H1 (cell line): ENCODE measurements at regions not wholly inside any gene's neighbourhood (a gene's known extent, or its start where the extent isn't known, plus 50 kb on each side); places are given as distances from the start of the nearest gene placed in this dataset.

ENCODE experiments used
- CTCF ChIA-PET: fragments of 300-600 bp; sonication (Branson Sonifier 250); formaldehyde crosslinking; loops from one replicate; lab custom pipeline; 2021; ENCODE audit not compliant: partially characterized antibody; lab: Charles Lee
- POLR2A ChIA-PET: fragments of 300-600 bp; sonication (Branson Sonifier 250); formaldehyde crosslinking; loops from one replicate; lab custom pipeline; 2021; ENCODE audit warnings: inconsistent platforms; ENCODE audit not compliant: partially characterized antibody; lab: Charles Lee
- DNase-seq, 2 experiments: peaks; one replicate each; pipeline versions ENCODE4 v3.0.0 to v3.0.0-alpha.2; 2010 to 2022; ENCODE audit warnings: low spot score in 2 of 2, low read depth in 1 of 2, mixed read lengths in 1 of 2
- FAIRE-seq: peaks from 2 replicates; lab custom pipeline; 2011; peaks lifted over from hg19 to GRCh38; lab: Jason Lieb, UNC
- H2AFZ ChIP-seq: 2 replicates; pipeline ENCODE4 v1.8.1; 2012; ENCODE audit warnings: low read length, inconsistent platforms
- H2AK5ac ChIP-seq: 2 replicates; pipeline ENCODE4 v1.6.1; 2013; ENCODE audit warnings: low read depth, low read length
- H2BK120ac ChIP-seq: replicated peaks from 2 replicates; pipeline ENCODE3; 2013; ENCODE audit warnings: low read depth, low read length, inconsistent platforms
- H2BK12ac ChIP-seq: 2 replicates; pipeline ENCODE4 v1.6.1; 2013; ENCODE audit warnings: low read depth, low read length
- H2BK15ac ChIP-seq: 2 replicates; pipeline ENCODE4 v1.6.1; 2013; ENCODE audit warnings: low read length
- H2BK20ac ChIP-seq: 2 replicates; pipeline ENCODE4 v1.6.1; 2013; ENCODE audit warnings: low read length
- H2BK5ac ChIP-seq: 2 replicates; pipeline ENCODE4 v1.6.1; 2013; ENCODE audit warnings: low read depth, low read length
- H3K14ac ChIP-seq: 2 replicates; pipeline ENCODE4 v1.6.1; 2013; ENCODE audit warnings: inconsistent platforms; ENCODE audit not compliant: insufficient read length
- H3K18ac ChIP-seq: 2 replicates; pipeline ENCODE4 v1.6.1; 2013; ENCODE audit warnings: low read length; ENCODE audit errors: extremely low read depth
- H3K23ac ChIP-seq: 2 replicates; pipeline ENCODE4 v1.6.1; 2013; ENCODE audit warnings: inconsistent platforms; ENCODE audit not compliant: insufficient read length
- H3K23me2 ChIP-seq: 2 replicates; pipeline ENCODE4 v1.6.1; 2013; ENCODE audit warnings: low read depth, low read length
- H3K27ac ChIP-seq: 2 replicates; pipeline ENCODE4 v1.6.1; 2011; ENCODE audit warnings: low read depth, low read length, inconsistent platforms
- H3K27me3 ChIP-seq, 4 experiments: replicated peaks in 1 of 4; 1 replicate in 1 of 4; 2 replicates in 3 of 4; pipeline versions ENCODE4 v1.6.1 to v1.8.1; 2011 to 2013; ENCODE audit warnings: low read length in 3 of 4, mild to moderate bottlenecking in 3 of 4, inconsistent platforms in 2 of 4, mixed read lengths in 2 of 4, moderate library complexity in 1 of 4; ENCODE audit not compliant: control insufficient read depth in 3 of 4, insufficient read depth in 3 of 4; ENCODE audit errors: extremely low read depth in 1 of 4
- H3K36me3 ChIP-seq, 4 experiments: 2 replicates each; pipeline versions ENCODE4 v1.6.1 to v1.8.1; 2011 to 2013; ENCODE audit warnings: mild to moderate bottlenecking in 4 of 4, low read length in 3 of 4, moderate library complexity in 2 of 4, control low read depth in 1 of 4, inconsistent platforms in 1 of 4; ENCODE audit not compliant: insufficient read depth in 4 of 4, control insufficient read depth in 2 of 4
- H3K4ac ChIP-seq: replicated peaks from 2 replicates; pipeline ENCODE3; 2013; ENCODE audit warnings: low read length, low read depth, mixed read lengths, inconsistent platforms; ENCODE audit not compliant: insufficient read length
- H3K4me1 ChIP-seq, 4 experiments: replicated peaks in 1 of 4; 1 replicate in 1 of 4; 2 replicates in 3 of 4; pipeline versions ENCODE4 v1.6.1 to v1.8.1; 2011 to 2013; ENCODE audit warnings: low read length in 3 of 4, inconsistent platforms in 2 of 4, mixed read lengths in 1 of 4; ENCODE audit not compliant: insufficient read depth in 4 of 4, control insufficient read depth in 3 of 4
- H3K4me2 ChIP-seq, 2 experiments: 2 replicates each; pipeline versions ENCODE4 v1.6.1 to v1.8.1; 2011 to 2013; ENCODE audit warnings: low read depth in 2 of 2, low read length in 2 of 2, control low read depth in 1 of 2, inconsistent platforms in 1 of 2, mild to moderate bottlenecking in 1 of 2; ENCODE audit not compliant: insufficient read depth in 1 of 2
- H3K4me3 ChIP-seq, 4 experiments: fragments of 200-600, 300-600 bp in 1 of 4; sonication (generic), shearing (Covaris generic), sonication (Bioruptor Twin) in 1 of 4; 2 replicates each; pipeline versions ENCODE4 v1.5.1 to v1.8.1; 2011 to 2016; ENCODE audit warnings: low read length in 4 of 4, low read depth in 3 of 4, control low read depth in 2 of 4, inconsistent platforms in 2 of 4, mild to moderate bottlenecking in 2 of 4, mixed read lengths in 1 of 4, moderate library complexity in 1 of 4; ENCODE audit not compliant: insufficient read depth in 2 of 4; ENCODE audit errors: extremely low read depth in 1 of 4
- H3K56ac ChIP-seq: replicated peaks from 2 replicates; pipeline ENCODE3; 2013; ENCODE audit warnings: low read depth, mild to moderate bottlenecking, mixed read lengths, low read length, inconsistent platforms; ENCODE audit not compliant: insufficient read length
- H3K79me1 ChIP-seq: 2 replicates; pipeline ENCODE4 v1.6.1; 2013; ENCODE audit warnings: low read depth, low read length, control low read depth
- H3K79me2 ChIP-seq, 2 experiments: 2 replicates each; pipeline versions ENCODE4 v1.6.1 to v1.8.1; 2012 to 2013; ENCODE audit warnings: low read length in 2 of 2, mild to moderate bottlenecking in 2 of 2, inconsistent platforms in 1 of 2; ENCODE audit not compliant: insufficient read depth in 2 of 2, control insufficient read depth in 1 of 2
- H3K9ac ChIP-seq, 4 experiments: replicated peaks in 1 of 4; 1 replicate in 1 of 4; 2 replicates in 3 of 4; pipeline versions ENCODE4 v1.6.1 to v1.8.1; 2011 to 2013; ENCODE audit warnings: low read depth in 3 of 4, low read length in 3 of 4, control low read depth in 2 of 4, mild to moderate bottlenecking in 2 of 4, moderate library complexity in 2 of 4, inconsistent platforms in 1 of 4; ENCODE audit errors: extremely low read depth in 1 of 4
- H3K9me3 ChIP-seq, 2 experiments: 2 replicates each; pipeline versions ENCODE4 v1.6.1 to v1.8.1; 2012 to 2013; ENCODE audit warnings: mild to moderate bottlenecking in 2 of 2, moderate library complexity in 2 of 2, control low read depth in 1 of 2, inconsistent platforms in 1 of 2, low read depth in 1 of 2, low read length in 1 of 2, mixed read lengths in 1 of 2; ENCODE audit not compliant: insufficient read depth in 2 of 2
- H4K20me1 ChIP-seq, 2 experiments: replicated peaks in 1 of 2; 2 replicates each; pipeline versions ENCODE3 to v1.8.1; 2011 to 2013; ENCODE audit warnings: inconsistent platforms in 2 of 2, low read length in 2 of 2, mild to moderate bottlenecking in 1 of 2; ENCODE audit not compliant: insufficient read depth in 2 of 2, control insufficient read depth in 1 of 2
- H4K5ac ChIP-seq: 2 replicates; pipeline ENCODE4 v1.6.1; 2013; ENCODE audit warnings: low read length, low read depth, mixed read lengths, inconsistent platforms; ENCODE audit not compliant: insufficient read length
- H4K8ac ChIP-seq: 2 replicates; pipeline ENCODE4 v1.8.0; 2013; ENCODE audit warnings: mild to moderate bottlenecking, moderate library complexity, low read length, inconsistent platforms; ENCODE audit not compliant: insufficient read depth; ENCODE audit errors: extremely low read depth
- H4K91ac ChIP-seq: replicated peaks from 2 replicates; pipeline ENCODE3; 2013; ENCODE audit warnings: low read length, mixed read lengths, inconsistent platforms; ENCODE audit not compliant: insufficient read length
- RAD21 ChIP-seq, 2 experiments: IDR thresholded peaks in 1 of 2; conservative IDR thresholded peaks in 1 of 2; 2 replicates each; pipeline ENCODE4 v1.6.1; 2011; ENCODE audit warnings: low read depth in 2 of 2, low read length in 2 of 2, improper control_type of control experiment in 1 of 2, inconsistent platforms in 1 of 2, mild to moderate bottlenecking in 1 of 2, moderate library complexity in 1 of 2
- TCF12 ChIP-seq: IDR thresholded peaks from 2 replicates; pipeline ENCODE4 v1.6.1; 2011; ENCODE audit warnings: low read depth, mild to moderate bottlenecking, low read length
- WGBS, 2 experiments: shearing (Covaris generic) in 1 of 2; methylation state at CpG; one replicate each; pipeline versions ENCODE4 v1.1.6 to v1.1.7; 2013 to 2015; ENCODE audit warnings: low lambda C conversion rate in 2 of 2, mixed read lengths in 2 of 2, inconsistent platforms in 1 of 2, low coverage in 1 of 2, missing lambda C conversion rate in 1 of 2; ENCODE audit not compliant: insufficient replicate concordance in 2 of 2, insufficient coverage in 1 of 2, insufficient read length in 1 of 2; ENCODE audit errors: extremely low coverage in 1 of 2, missing lambda C conversion rate in 1 of 2; 5-methylcytosine and 5-hydroxymethylcytosine counted together

- Histone ChIP-seq H3K18ac (no peak overlapping the region), H4K5ac (no peak overlapping the region), H3K79me1 (no peaks in the 10 kb centered on the region), H2AK5ac (no peak overlapping the region; the same call in 1 of the 2 replicates), H3K27ac (no peak overlapping the region), H3K79me2 (no peaks in the 10 kb centered on the region), H2BK15ac (no peak overlapping the region), H3K9ac (no peak overlapping the region), H3K4ac (no peak overlapping the region), H3K56ac (no peak overlapping the region), H2BK120ac (no peak overlapping the region), H3K23ac (no peak overlapping the region), H2BK12ac (no peak overlapping the region), H4K8ac (no peak overlapping the region; the same call in 1 of the 2 replicates), H4K20me1 (no peaks in the 10 kb centered on the region), H3K4me3 (no peak overlapping the region), H3K36me3 (no peaks in the 10 kb centered on the region), H2BK5ac (no peak overlapping the region), H3K14ac (no peak overlapping the region), H3K9me3 (no peaks in the 10 kb centered on the region), H3K23me2 (no peaks in the 10 kb centered on the region; the same call in 1 of the 2 replicates), H2BK20ac (no peak overlapping the region), H4K91ac (no peak overlapping the region), H3K27me3 (no peaks in the 10 kb centered on the region), H3K4me1 (peaks cover 0 to 6% (median 3%) of the 10 kb centered on the region in 4 experiments; a peak in 6 of 7 replicates), H3K4me2 (no peak overlapping the region), H2AFZ (no peak overlapping the region)
- ChIA-PET POLR2A (no interaction called here), CTCF (interaction anchor here (0.6 kb wide), 1 partner anchor 874 kb away, joined by 3 read pairs; no protein-coding TSS in a partner anchor)
- 89% methylated on average over 18 of the region's 18 CpGs; no CpG with 5 or more reads in 1 of the 2 experiments for WGBS, 2 experiments
- peak in 1 of 2 experiments; percentile 33 for DNase-seq
- FAIRE-seq, result no peak
- TF ChIP-seq RAD21 (IDR thresholded peaks at IDR 0.05 in 1 of 2, conservative IDR thresholded peaks at IDR 0.05 in 1 of 2; ENCODE audit: low read depth in 2 of 2, low read length in 2 of 2), result peak; percentile 5 to 12; a peak in 1 of 4 replicates
- no peak for TF ChIP-seq TCF12
Observed at GRCh38 chr2:239892441-239893235, 132.5 kb downstream of the NDUFA10 start.
